Endothelial cell of umbilical vein (primary cell): ENCODE measurements at regions not wholly inside any gene's neighbourhood (a gene's known extent, or its start where the extent isn't known, plus 50 kb on each side); places are given as distances from the start of the nearest gene placed in this dataset.

Experiments
- BruUV-seq: library from RNA; stranded (reverse); fragments of 400-500 nt; replicated peaks from 2 replicates; lab custom pipeline; 2021; lab: Mats Ljungman, UMichigan
- CTCF ChIA-PET: fragments of 300-600, 350-600 bp; sonication (Branson Sonifier 250); formaldehyde crosslinking; loops from one replicate; lab custom pipeline; 2021; ENCODE audit warnings: antibody characterized with exemption, inconsistent platforms; lab: Charles Lee
- POLR2A ChIA-PET: fragments of 300-600, 350-600 bp; sonication (Branson Sonifier 250); formaldehyde crosslinking; loops from one replicate; lab custom pipeline; 2021; ENCODE audit warnings: antibody characterized with exemption, inconsistent platforms; lab: Charles Lee
- DNase-seq: peaks from one replicate; pipeline ENCODE4 v3.0.0-alpha.2; 2011; ENCODE audit warnings: low read depth, low spot score
- FAIRE-seq: peaks from 2 replicates; lab custom pipeline; 2011; peaks lifted over from hg19 to GRCh38; lab: Jason Lieb, UNC
- H2AFZ ChIP-seq: 2 replicates; pipeline ENCODE4 v1.6.0; 2012; ENCODE audit warnings: low read depth, low read length, control low read depth, inconsistent platforms
- H3K27ac ChIP-seq: 2 replicates; pipeline ENCODE4 v1.5.1; 2011; ENCODE audit warnings: low read depth, mild to moderate bottlenecking, control low read depth, low read length, moderate library complexity; ENCODE audit not compliant: insufficient read depth
- H3K27me3 ChIP-seq, 2 experiments: 2 replicates each; pipeline versions ENCODE4 v1.6.0 to v1.6.1; 2011; ENCODE audit warnings: low read length in 2 of 2, mixed read lengths in 1 of 2; ENCODE audit not compliant: control insufficient read depth in 2 of 2, insufficient read depth in 2 of 2
- H3K36me3 ChIP-seq, 2 experiments: 2 replicates in 1 of 2; 3 replicates in 1 of 2; pipeline ENCODE4 v1.5.1; 2011; ENCODE audit warnings: low read length in 2 of 2, mild to moderate bottlenecking in 1 of 2, moderate library complexity in 1 of 2; ENCODE audit not compliant: control insufficient read depth in 2 of 2, insufficient read depth in 2 of 2; ENCODE audit errors: extremely low read depth in 1 of 2
- H3K4me1 ChIP-seq: 3 replicates; pipeline ENCODE4 v1.5.1; 2011; ENCODE audit warnings: mild to moderate bottlenecking, low read length; ENCODE audit not compliant: control insufficient read depth, insufficient read depth; ENCODE audit errors: extremely low read depth
- H3K4me2 ChIP-seq: 2 replicates; pipeline ENCODE4 v1.6.1; 2011; ENCODE audit warnings: low read length, control low read depth, mixed read lengths; ENCODE audit not compliant: insufficient read depth
- H3K4me3 ChIP-seq, 3 experiments: fragments of 200-600 bp in 1 of 3; sonication (generic), shearing (Covaris generic) in 1 of 3; replicated peaks in 1 of 3; 2 replicates each; pipeline ENCODE4 v1.5.1; 2011 to 2016; ENCODE audit warnings: control low read depth in 3 of 3, low read length in 3 of 3, mild to moderate bottlenecking in 2 of 3, inconsistent platforms in 1 of 3, low read depth in 1 of 3, moderate library complexity in 1 of 3; ENCODE audit not compliant: insufficient read depth in 1 of 3
- H3K79me2 ChIP-seq: 2 replicates; pipeline ENCODE4 v1.6.0; 2012; ENCODE audit warnings: low read length, inconsistent platforms; ENCODE audit not compliant: control insufficient read depth, insufficient read depth
- H3K9ac ChIP-seq: replicated peaks from 2 replicates; pipeline ENCODE3; 2011; ENCODE audit warnings: low read length, control low read depth; ENCODE audit not compliant: insufficient read depth; ENCODE audit errors: extremely low read depth
- H3K9me1 ChIP-seq: replicated peaks from 3 replicates; pipeline ENCODE4 v1.6.0; 2011; ENCODE audit warnings: mild to moderate bottlenecking, low read length; ENCODE audit not compliant: control insufficient read depth, insufficient read depth; ENCODE audit errors: extremely low read depth
- H3K9me3 ChIP-seq: replicated peaks from 2 replicates; pipeline ENCODE4 v1.5.1; 2012; ENCODE audit warnings: low read length, inconsistent platforms; ENCODE audit not compliant: control insufficient read depth, insufficient read depth
- H4K20me1 ChIP-seq: replicated peaks from 2 replicates; pipeline ENCODE3; 2011; ENCODE audit warnings: mild to moderate bottlenecking, low read length; ENCODE audit not compliant: control insufficient read depth, insufficient read depth; ENCODE audit errors: extremely low read depth
- CTCF ChIP-seq, 2 donors: IDR thresholded peaks; 1 replicate in 1 of 2; 2 replicates in 1 of 2; pipeline ENCODE4 v1.5.1; 2011; ENCODE audit warnings: low read length in 2 of 2, mild to moderate bottlenecking in 2 of 2, moderate library complexity in 2 of 2, control low read depth in 1 of 2, inconsistent platforms in 1 of 2, low read depth in 1 of 2; ENCODE audit not compliant: insufficient read depth in 1 of 2; ENCODE audit errors: extremely low read depth in 1 of 2
- EZH2 ChIP-seq: IDR thresholded peaks from 2 replicates; pipeline ENCODE4 v1.6.1; 2012; ENCODE audit warnings: borderline replicate concordance, low read depth, mild to moderate bottlenecking, moderate library complexity, low read length, inconsistent platforms; ENCODE audit not compliant: severe bottlenecking
- FOS ChIP-seq: IDR thresholded peaks from 2 replicates; pipeline ENCODE4 v1.6.1; 2011; ENCODE audit warnings: mild to moderate bottlenecking, low read length, moderate library complexity, borderline replicate concordance; ENCODE audit not compliant: insufficient read depth
- GATA2 ChIP-seq: IDR thresholded peaks from 2 replicates; pipeline ENCODE4 v1.7.0; 2011; ENCODE audit warnings: low read depth, mild to moderate bottlenecking, moderate library complexity, mixed read lengths, low read length; ENCODE audit not compliant: insufficient read length, insufficient read depth
- JUN ChIP-seq: IDR thresholded peaks from 2 replicates; pipeline ENCODE4 v1.6.1; 2011; ENCODE audit warnings: borderline replicate concordance, low read depth; ENCODE audit not compliant: insufficient read length, insufficient read depth
- MAX ChIP-seq: IDR thresholded peaks from 2 replicates; pipeline ENCODE4 v1.6.1; 2011; ENCODE audit not compliant: insufficient read depth, insufficient read length
- MYC ChIP-seq: IDR thresholded peaks from one replicate; pipeline ENCODE4 v1.6.1; 2011; ENCODE audit warnings: mild to moderate bottlenecking, low read depth, low read length
- POLR2A ChIP-seq: IDR thresholded peaks from 2 replicates; pipeline ENCODE4 v1.6.1; 2012; ENCODE audit warnings: low read depth, mild to moderate bottlenecking, control low read depth, low read length
- dilution Hi-C: fragments of 300-500 bp; cut with MboI; formaldehyde crosslinking; loops from one replicate; pipeline ENCODE4 v1.15.0; 2019; ENCODE audit warnings: low sequenced_read_pairs; ENCODE audit not compliant: extremely low pct_ligation_motif_present
- intact Hi-C: fragments of 100-400 bp; cut with micrococcal nuclease; formaldehyde crosslinking; loops from one replicate; pipeline ENCODE4 v1.10.0; 2022

GRCh38 chr5:176153741-176154140, 84.5 kb upstream of the SIMC1 start:
- CTCF ChIA-PET, result no interaction called here
- FAIRE-seq, result no peak
- no TSS peak for BruUV-seq

DNA sequence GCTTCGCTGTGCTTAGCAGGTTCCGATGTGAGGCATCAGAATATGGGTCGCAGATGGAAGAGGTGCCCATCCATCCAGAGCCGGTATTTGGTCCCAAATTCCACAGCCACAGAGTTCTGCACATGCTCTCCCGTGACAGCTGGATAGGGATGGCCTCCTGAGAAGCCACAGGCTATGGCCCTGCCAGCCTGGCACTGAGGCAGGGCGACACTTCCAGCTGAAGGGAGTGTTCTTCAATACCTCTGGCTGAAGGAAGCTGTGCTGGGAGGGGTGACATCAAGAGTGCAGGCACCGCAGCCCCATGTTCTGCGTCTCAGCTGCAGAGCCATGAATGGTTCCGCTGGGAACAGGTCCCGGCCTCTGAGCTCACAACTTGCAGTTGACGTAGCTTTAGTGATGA, 83.4 kb upstream of the SIMC1 start:
- Histone ChIP-seq H3K36me3 (no peaks in the 10 kb centered on the region), H2AFZ (no peak overlapping the region), H3K9me1 (no peaks in the 10 kb centered on the region), H3K4me2 (no peak overlapping the region), H3K9me3 (no peaks in the 10 kb centered on the region), H3K4me3 (no peak overlapping the region), H3K79me2 (no peaks in the 10 kb centered on the region), H3K27ac (no peak overlapping the region), H3K4me1 (no peaks in the 10 kb centered on the region), H4K20me1 (no peaks in the 10 kb centered on the region), H3K27me3 (no peaks in the 10 kb centered on the region), H3K9ac (no peak overlapping the region)
- intact Hi-C loops (no loop called here), dilution Hi-C loops (no loop called here)
- FAIRE-seq (no peak), DNase-seq (no peak)
- BruUV-seq, result no TSS peak
- ChIA-PET POLR2A (no interaction called here), CTCF (no interaction called here)
- TF ChIP-seq CTCF (IDR thresholded peaks at IDR 0.05; ENCODE audit: extremely low read depth in 1 of 2, insufficient read depth in 1 of 2, low read depth in 1 of 2, low read length in 2 of 2) (no peak), MAX (no peak), JUN (no peak)

More at GRCh38 chr5:176153741-176154140, 84.5 kb upstream of the SIMC1 start:
- Histone ChIP-seq H3K27me3 (no peaks in the 10 kb centered on the region), H3K4me2 (no peak overlapping the region), H3K27ac (no peak overlapping the region), H3K9me1 (no peaks in the 10 kb centered on the region), H3K9me3 (no peaks in the 10 kb centered on the region), H3K4me1 (no peaks in the 10 kb centered on the region), H3K36me3 (no peaks in the 10 kb centered on the region), H2AFZ (no peak overlapping the region), H3K79me2 (no peaks in the 10 kb centered on the region), H3K9ac (no peak overlapping the region), H4K20me1 (no peaks in the 10 kb centered on the region), H3K4me3 (no peak overlapping the region)
- intact Hi-C loops (no loop called here), dilution Hi-C loops (no loop called here)
- POLR2A ChIA-PET, result no interaction called here
- TF ChIP-seq POLR2A (no peak), EZH2 (no peak), MYC (no peak), GATA2 (no peak), FOS (no peak)
- no peak for DNase-seq
